Prostate gland (tissue), 2 donors: ENCODE measurements at regions not wholly inside any gene's neighbourhood (a gene's known extent, or its start where the extent isn't known, plus 50 kb on each side); places are given as distances from the start of the nearest gene placed in this dataset.
"Not testable (repeated sequence)": the region's sequence is repeated elsewhere in the genome, so short reads cannot be mapped to it uniquely, and the experiment has no call there.

ENCODE experiments used
- DNase-seq: peaks from one replicate; pipeline ENCODE4 v3.0.0-alpha.2; 2019; ENCODE audit warnings: low spot score
- H3K27ac ChIP-seq, 2 donors: fragments of 200-600 bp; sonication (generic); 2 replicates each; pipeline ENCODE4 v1.5.1; 2017 to 2019
- H3K27me3 ChIP-seq: fragments of 200-600 bp; sonication (generic); replicated peaks from 2 replicates; pipeline ENCODE4 v1.5.1; 2019; ENCODE audit not compliant: insufficient read depth
- H3K36me3 ChIP-seq, 2 donors: fragments of 200-600 bp; sonication (generic); 1 replicate in 1 of 2; 2 replicates in 1 of 2; pipeline versions ENCODE4 v1.5.1 to v1.8.1; 2017 to 2019
- H3K4me1 ChIP-seq: fragments of 200-600 bp; sonication (generic); replicated peaks from 2 replicates; pipeline ENCODE4 v1.5.1; 2019
- H3K4me3 ChIP-seq, 2 donors: fragments of 200-600 bp; sonication (generic); 2 replicates each; pipeline ENCODE4 v1.5.1; 2017 to 2019
- H3K9me3 ChIP-seq: fragments of 200-600 bp; sonication (generic); 2 replicates; pipeline ENCODE4 v1.5.1; 2017
- CTCF ChIP-seq, 4 experiments: fragments of 200-600 bp in 2 of 4; fragments of 450-650 bp in 2 of 4; sonication (generic) in 2 of 4; IDR thresholded peaks; 1 replicate in 3 of 4; 2 replicates in 1 of 4; pipeline ENCODE4 v1.5.1; 2016 to 2019; ENCODE audit warnings: antibody characterized with exemption in 4 of 4, mild to moderate bottlenecking in 2 of 4, moderate library complexity in 2 of 4
- POLR2A ChIP-seq: fragments of 450-650 bp; IDR thresholded peaks from one replicate; pipeline ENCODE4 v1.6.1; 2016; ENCODE audit warnings: antibody characterized with exemption, mild to moderate bottlenecking
- POLR2AphosphoS5 ChIP-seq: sonication (generic); formaldehyde crosslinking; IDR thresholded peaks from one replicate; pipeline ENCODE4 v1.6.1; 2017; ENCODE audit warnings: antibody characterized with exemption
- WGBS: methylation state at CpG from one replicate; pipeline ENCODE4 v1.1.5; 2018; 5-methylcytosine and 5-hydroxymethylcytosine counted together
- intact Hi-C: fragments of 100-400 bp; cut with DNase I; formaldehyde crosslinking; loops from one replicate; pipeline ENCODE4 v1.14.2; 2022

DNA sequence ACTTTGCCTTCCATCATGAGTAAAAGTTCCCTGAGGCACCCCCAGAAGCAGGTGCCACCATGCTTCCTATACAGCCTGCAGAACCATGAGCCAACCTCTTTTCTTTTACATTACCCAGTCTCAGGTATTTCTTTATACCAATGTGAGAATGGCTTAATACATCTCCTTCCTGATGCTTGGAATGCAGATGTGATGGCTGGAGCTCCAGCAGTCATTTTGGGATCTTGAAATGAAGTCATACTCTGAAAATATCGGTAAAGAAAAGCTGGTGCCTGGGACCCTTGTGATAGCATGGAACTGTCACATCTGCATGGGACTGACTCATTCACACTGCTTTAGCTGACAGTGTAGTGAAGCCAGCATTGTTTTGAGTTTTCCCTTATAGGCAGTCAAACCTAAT, 634.5 kb upstream of the NRP1 start:
- no peaks in the 10 kb centered on the region for H3K36me3 ChIP-seq
- DNase-seq: no peak
- no peaks in the 10 kb centered on the region for H3K27me3 ChIP-seq
- intact Hi-C loops: no loop called here
- H3K4me3 ChIP-seq: no peak overlapping the region
- no peaks in the 10 kb centered on the region for H3K9me3 ChIP-seq
- 100% methylated on average over 1 of the region's 1 CpG for WGBS
- no peaks in the 10 kb centered on the region for H3K4me1 ChIP-seq
- TF ChIP-seq POLR2A: no peak
- TF ChIP-seq POLR2AphosphoS5: no peak
- no peak for TF ChIP-seq CTCF (IDR thresholded peaks at IDR 0.05)
- no peak overlapping the region for H3K27ac ChIP-seq

DNA sequence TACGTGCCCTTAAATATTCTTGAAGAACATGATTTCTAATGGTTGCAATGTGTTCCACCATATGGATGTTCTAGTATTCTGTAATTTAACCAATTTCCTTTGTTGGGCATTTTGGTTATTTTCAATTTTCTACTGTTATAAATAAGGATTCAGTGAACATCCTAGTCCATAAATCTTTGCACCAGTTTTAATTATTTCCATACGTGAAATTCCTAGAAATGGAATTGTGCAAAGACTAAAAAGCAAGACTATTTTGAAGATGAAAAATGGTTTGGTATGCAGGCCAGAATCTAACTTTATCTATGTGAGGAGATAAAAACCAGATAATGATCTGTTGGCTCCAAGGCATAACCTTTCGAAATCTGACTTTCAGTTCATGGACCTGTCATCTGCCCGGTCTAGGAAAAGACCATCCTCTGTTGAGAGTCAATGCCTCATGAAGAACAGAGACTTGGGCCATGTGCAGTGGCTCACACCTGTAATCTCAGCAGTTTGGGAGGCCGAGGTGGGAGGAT, 633.2 kb upstream of the NRP1 start:
- Histone ChIP-seq H3K36me3 (no peaks in the 10 kb centered on the region), H3K27me3 (no peaks in the 10 kb centered on the region), H3K27ac (no peak overlapping the region), H3K4me3 (no peak overlapping the region), H3K4me1 (no peaks in the 10 kb centered on the region), H3K9me3 (no peaks in the 10 kb centered on the region)
- DNase-seq: no peak
- TF ChIP-seq POLR2A: no peak
- no peak for TF ChIP-seq CTCF (IDR thresholded peaks at IDR 0.05)
- no peak for TF ChIP-seq POLR2AphosphoS5
- intact Hi-C loops: no loop called here
- 92% methylated on average over 5 of the region's 5 CpGs for WGBS

GRCh38 chr10:33966946-33967345, 632.5 kb upstream of the NRP1 start:
- no peaks in the 10 kb centered on the region for H3K36me3 ChIP-seq
- no peak overlapping the region for H3K27ac ChIP-seq
- no peaks in the 10 kb centered on the region for H3K9me3 ChIP-seq
- H3K27me3 ChIP-seq: no peaks in the 10 kb centered on the region
- no peak for DNase-seq
- no peaks in the 10 kb centered on the region for H3K4me1 ChIP-seq
- 96% methylated on average over 4 of the region's 4 CpGs for WGBS
- intact Hi-C loops: no loop called here
- no peak overlapping the region for H3K4me3 ChIP-seq
- TF ChIP-seq POLR2AphosphoS5: no peak
- TF ChIP-seq CTCF (IDR thresholded peaks at IDR 0.05): no peak
- no peak for TF ChIP-seq POLR2A

GRCh38 chr10:33965795-33966581, 631.5 kb upstream of the NRP1 start:
- H3K4me3 ChIP-seq: no peak overlapping the region
- no peak for TF ChIP-seq POLR2AphosphoS5
- TF ChIP-seq CTCF (IDR thresholded peaks at IDR 0.05): no peak
- no peak for TF ChIP-seq POLR2A
- H3K9me3 ChIP-seq: no peaks in the 10 kb centered on the region
- intact Hi-C loops: no loop called here
- H3K27me3 ChIP-seq: no peaks in the 10 kb centered on the region
- H3K36me3 ChIP-seq: no peaks in the 10 kb centered on the region
- no peak overlapping the region for H3K27ac ChIP-seq
- no peak for DNase-seq
- 80% methylated on average over 6 of the region's 6 CpGs for WGBS
- no peaks in the 10 kb centered on the region for H3K4me1 ChIP-seq

DNA sequence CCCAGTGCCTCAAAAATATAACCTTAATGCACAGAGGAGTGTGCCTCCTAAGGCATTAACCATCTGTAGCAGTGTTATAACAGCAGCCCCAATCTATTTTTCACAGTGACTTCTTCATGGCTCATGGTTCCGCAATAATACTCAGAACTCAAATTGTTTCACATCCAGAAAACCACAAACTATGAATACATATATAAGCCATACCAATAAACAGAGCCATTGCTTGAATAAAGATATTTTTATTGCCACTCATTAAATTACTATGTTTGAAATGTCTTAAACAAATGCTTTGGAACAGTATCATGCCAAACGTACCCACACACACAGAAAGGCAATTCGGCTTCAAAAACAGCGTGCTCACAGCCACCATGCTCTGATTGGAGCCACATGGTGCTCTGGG, 629.3 kb upstream of the NRP1 start:
- TF ChIP-seq POLR2A (no peak), POLR2AphosphoS5 (no peak), CTCF (IDR thresholded peaks at IDR 0.05) (no peak)
- intact Hi-C loops: no loop called here
- Histone ChIP-seq H3K4me3 (no peak overlapping the region), H3K36me3 (no peaks in the 10 kb centered on the region), H3K27ac (no peak overlapping the region), H3K9me3 (no peaks in the 10 kb centered on the region), H3K4me1 (no peaks in the 10 kb centered on the region), H3K27me3 (no peaks in the 10 kb centered on the region)
- 30% methylated on average over 4 of the region's 4 CpGs for WGBS
- no peak for DNase-seq

GRCh38 chr10:33956322-33956721, 621.9 kb upstream of the NRP1 start:
- intact Hi-C loops, H3K4me1 ChIP-seq, H3K27me3 ChIP-seq, H3K9me3 ChIP-seq, H3K4me3 ChIP-seq, H3K36me3 ChIP-seq, H3K27ac ChIP-seq, DNase-seq: not testable (repeated sequence)
- WGBS: 93% methylated on average over 4 of the region's 4 CpGs
